DND-41 (cell line): ENCODE measurements at regions not wholly inside any gene's neighbourhood (a gene's known extent, or its start where the extent isn't known, plus 50 kb on each side); places are given as distances from the start of the nearest gene placed in this dataset.

ENCODE experiments used
- CTCF ChIP-seq: IDR thresholded peaks from 2 replicates; pipeline ENCODE4 v1.5.1; 2012; ENCODE audit warnings: borderline replicate concordance, low read length, moderate library complexity, mild to moderate bottlenecking; ENCODE audit not compliant: poor library complexity, severe bottlenecking; ENCODE audit errors: extremely low read depth
- EZH2 ChIP-seq: IDR thresholded peaks from 3 replicates; pipeline ENCODE4 v1.6.1; 2012; ENCODE audit warnings: borderline replicate concordance, low read depth, mild to moderate bottlenecking, moderate library complexity, low read length, inconsistent platforms; ENCODE audit not compliant: severe bottlenecking

- TF ChIP-seq CTCF (no peak), EZH2 (no peak)
Observed at GRCh38 chr21:22961258-22961657, 1963.0 kb downstream of the NCAM2 start.
